Heart left ventricle (tissue), 13 donors: ENCODE measurements at regions not wholly inside any gene's neighbourhood (a gene's known extent, or its start where the extent isn't known, plus 50 kb on each side); places are given as distances from the start of the nearest gene placed in this dataset.

ENCODE experiments used
- CTCF ChIP-seq, 12 donors: fragments of 200-600 bp; sonication (generic) in 4 of 12; IDR thresholded peaks; one replicate each; pipeline versions ENCODE4 v1.5.0 to v1.8.0; 2018 to 2022; ENCODE audit warnings: antibody characterized with exemption in 12 of 12, mild to moderate bottlenecking in 5 of 12
- POLR2A ChIP-seq, 2 donors: fragments of 450-650 bp; IDR thresholded peaks; one replicate each; pipeline ENCODE4 v1.6.1; 2017; ENCODE audit warnings: antibody characterized with exemption in 2 of 2, mild to moderate bottlenecking in 2 of 2, moderate library complexity in 2 of 2
- donor health status: ischemic (EF 13 %, LVEDD 7.1; RV severe dilation, severe dysfunction).
- donor health status: DM: no; HTN: yes; CAD: no.
- donor health status: DM: no; HTN: no; CAD: no.
- donor health status: ischemic (EF 25% LVEDD 6.9; RV normal size, moderate dysfunction).
- donor health status: ischemic (EF 25% LVEDD 5.7; RV mildly dilated, moderate dysfunction).
- donor health status: ischemic (EF 35%, LVEDD 5.7; RV mildly dilated, moderate dysfunction).
- donor health status: nonischemic (EF 11% LVEDD 7.7; RV severe dilation, severe dysfunction).
- donor health status: DM: yes; HTN: yes; CAD: no.
- donor health status: PGD.
- donor health status: ischemic (EF 29% LVEDD 5.4; RV normal size, mild dysfunction).
- donor health status: nonischemic (EF 23%, LVEDD 6.1; RV moderate dilation, normal function).

GRCh38 chrX:1713296-1713695, 98.4 kb downstream of the ASMT start:
- TF ChIP-seq CTCF (IDR thresholded peaks at IDR 0.05) (no peak), POLR2A (IDR thresholded peaks at IDR 0.05) (no peak)
